KOPT-K1 (cell line): ENCODE measurements at regions not wholly inside any gene's neighbourhood (a gene's known extent, or its start where the extent isn't known, plus 50 kb on each side); places are given as distances from the start of the nearest gene placed in this dataset.
"Not testable (repeated sequence)": the region's sequence is repeated elsewhere in the genome, so short reads cannot be mapped to it uniquely, and the experiment has no call there.

Experiments used
- H3K27ac ChIP-seq: fragments of 200-600 bp; sonication (generic); 2 replicates; pipeline ENCODE4 v1.5.1; 2016; ENCODE audit warnings: antibody characterized with exemption, mild to moderate bottlenecking, low read depth, low read length; ENCODE audit not compliant: poor library complexity, severe bottlenecking
- H3K36me3 ChIP-seq: fragments of 200-600 bp; sonication (generic); 2 replicates; pipeline ENCODE4 v1.5.1; 2017; ENCODE audit warnings: antibody characterized with exemption, mild to moderate bottlenecking, low read length, moderate library complexity; ENCODE audit not compliant: insufficient read depth
- H3K9me3 ChIP-seq: fragments of 200-600 bp; sonication (generic); 2 replicates; pipeline ENCODE4 v1.5.1; 2017; ENCODE audit warnings: antibody characterized with exemption, low read length, mild to moderate bottlenecking; ENCODE audit not compliant: insufficient read depth, poor library complexity, severe bottlenecking

DNA sequence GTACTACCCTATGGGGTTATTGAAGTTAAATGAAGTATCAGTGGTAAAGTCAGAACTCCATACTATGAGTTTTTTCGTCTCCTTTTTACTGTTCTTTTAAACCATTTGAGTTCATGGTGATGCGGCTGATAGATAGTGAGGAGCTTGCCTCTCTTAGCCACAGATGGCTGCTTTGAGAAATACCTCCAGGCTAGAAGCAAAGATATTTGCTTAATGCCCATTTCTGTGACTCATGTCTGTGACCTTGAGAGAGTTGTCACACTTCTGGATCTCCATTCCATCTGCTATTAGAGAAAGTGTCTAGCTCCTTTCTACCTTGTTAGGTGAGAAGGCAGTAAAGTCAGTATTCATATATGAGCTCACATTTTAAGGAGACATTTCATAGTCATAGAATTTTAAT lies 89.5 kb upstream of the PLXNA2 start:
- no peaks in the 10 kb centered on the region for H3K9me3 ChIP-seq
- H3K36me3 ChIP-seq = no peaks in the 10 kb centered on the region
- H3K27ac ChIP-seq = no peak overlapping the region

DNA sequence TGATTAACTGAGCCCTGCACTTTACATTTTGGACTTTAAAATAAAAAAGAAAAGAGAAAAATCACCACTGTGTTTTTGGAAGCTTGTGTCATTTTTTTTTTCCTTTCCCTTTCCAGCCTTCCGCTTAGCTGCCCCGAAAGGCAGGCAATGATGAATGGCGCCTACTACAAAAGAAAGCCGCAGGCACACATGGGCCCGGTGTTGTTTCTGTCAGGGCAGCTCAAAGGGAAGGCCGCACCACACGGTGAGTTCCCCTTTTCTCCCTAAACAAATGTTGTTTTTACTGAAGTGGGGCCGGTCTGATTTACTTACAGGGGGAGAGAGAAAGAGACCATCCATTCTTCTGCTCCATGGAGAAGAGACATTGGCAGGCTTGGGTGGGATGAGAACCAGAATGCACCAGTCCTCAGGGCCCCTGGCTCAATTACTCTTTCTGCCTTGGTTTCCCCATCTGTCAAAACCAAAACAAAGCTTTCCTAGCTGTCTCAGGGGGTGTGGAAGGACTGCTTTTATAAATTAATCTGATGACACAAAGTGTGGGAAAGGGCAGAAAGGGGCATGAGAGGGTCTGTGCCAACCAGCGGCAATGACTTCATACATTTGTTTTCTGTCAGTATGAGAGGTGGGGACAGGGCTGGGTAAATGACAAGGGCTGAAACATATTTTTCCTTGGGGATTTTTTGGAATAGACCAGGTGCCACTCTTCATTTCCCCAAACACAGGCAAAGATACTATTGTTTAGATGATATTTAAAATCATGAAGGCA lies 91.4 kb upstream of the PLXNA2 start:
- H3K9me3 ChIP-seq = no peaks in the 10 kb centered on the region
- H3K27ac ChIP-seq = no peak overlapping the region
- H3K36me3 ChIP-seq = no peaks in the 10 kb centered on the region

DNA sequence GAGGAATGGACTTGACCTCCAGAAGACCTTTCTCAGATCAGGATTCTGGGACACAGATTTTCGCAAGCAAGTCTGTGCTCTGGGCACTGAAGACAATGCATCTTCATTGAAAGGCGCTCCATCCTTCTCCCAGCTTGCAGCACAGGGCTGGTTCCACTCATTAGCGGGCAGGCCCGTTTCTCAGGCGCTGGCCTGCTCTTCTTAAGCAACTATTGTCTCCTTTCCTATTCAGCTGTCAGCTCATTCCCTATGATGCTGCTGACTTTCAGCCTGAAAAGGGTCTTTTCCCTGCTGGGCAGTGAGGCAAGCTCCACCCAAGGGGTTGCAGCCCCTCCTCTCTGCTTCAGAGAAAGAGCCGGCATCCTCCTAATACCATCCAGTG lies 91.9 kb upstream of the PLXNA2 start:
- Histone ChIP-seq H3K36me3 (no peaks in the 10 kb centered on the region), H3K9me3 (no peaks in the 10 kb centered on the region), H3K27ac (no peak overlapping the region)

DNA sequence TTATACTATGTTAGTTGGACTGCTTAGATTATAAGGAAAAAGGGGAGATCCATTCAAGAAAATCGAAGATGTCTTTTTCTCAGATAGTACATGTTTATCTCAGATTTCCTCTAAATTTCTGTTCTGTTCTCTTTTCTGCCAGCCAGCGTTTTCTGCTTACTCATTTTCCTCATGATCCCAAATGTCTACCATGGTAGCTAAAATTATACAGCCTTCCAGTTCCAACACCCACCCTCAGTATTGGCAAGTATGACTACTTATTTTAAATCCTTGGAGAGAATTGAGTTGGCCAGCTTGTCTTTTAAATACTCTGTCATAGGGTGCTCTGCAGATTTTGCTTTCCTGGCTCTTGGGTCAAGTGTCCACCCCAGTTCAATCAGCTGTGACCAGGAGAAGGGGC lies 95.7 kb upstream of the PLXNA2 start:
- H3K36me3 ChIP-seq = no peaks in the 10 kb centered on the region
- H3K27ac ChIP-seq = no peak overlapping the region
- H3K9me3 ChIP-seq = no peaks in the 10 kb centered on the region

DNA sequence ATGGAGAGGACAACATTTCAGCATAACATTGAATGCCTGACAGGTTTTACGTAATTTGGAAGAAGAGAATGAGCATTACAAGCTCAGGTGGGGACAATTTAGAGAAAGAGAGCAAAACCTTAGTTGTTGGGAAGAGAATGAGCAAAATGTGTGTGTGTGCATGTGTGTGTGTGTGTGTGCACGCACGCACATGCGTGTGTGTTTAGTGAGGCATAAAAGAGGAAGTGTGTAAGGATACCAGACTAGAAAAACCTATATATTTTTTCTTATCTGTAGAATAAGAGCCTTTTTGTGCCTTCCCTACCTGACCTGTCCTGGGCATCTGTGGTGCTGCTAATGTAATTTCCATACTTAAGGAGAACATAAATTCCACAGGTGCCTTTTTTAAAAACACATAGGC lies 99.0 kb upstream of the PLXNA2 start:
- no peaks in the 10 kb centered on the region for H3K36me3 ChIP-seq
- H3K9me3 ChIP-seq = no peaks in the 10 kb centered on the region
- H3K27ac ChIP-seq = no peak overlapping the region

DNA sequence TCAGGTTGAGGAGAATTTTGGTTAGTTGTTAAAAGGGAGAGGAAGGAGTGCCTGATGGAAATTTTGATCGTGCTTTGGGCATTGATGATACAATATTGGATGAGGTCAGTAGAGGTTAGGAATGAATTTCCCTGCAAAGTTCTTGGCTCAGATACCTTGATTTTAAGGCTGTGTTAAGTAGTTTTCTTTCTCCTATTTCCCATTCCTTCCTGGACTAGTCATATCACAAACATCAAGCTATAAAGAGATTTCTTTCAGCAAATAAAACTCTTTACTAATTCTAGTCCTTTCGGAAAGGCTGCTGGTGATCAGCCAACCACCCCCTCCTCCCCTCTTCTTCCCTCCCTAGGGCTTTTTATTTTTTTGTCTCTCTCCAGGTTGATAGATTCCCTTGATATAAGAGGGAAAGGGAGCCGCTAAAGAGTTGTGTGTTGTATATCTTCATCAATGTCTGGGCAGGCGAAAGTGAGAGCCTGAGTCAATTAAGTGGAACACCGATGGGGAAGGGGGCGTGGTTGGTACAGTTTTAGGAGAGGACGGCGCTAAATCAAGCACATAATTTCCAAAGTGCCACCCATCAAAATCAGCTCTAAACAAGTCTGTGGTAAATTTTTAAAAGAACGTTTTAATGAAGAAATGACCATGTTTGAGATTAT lies 100.1 kb upstream of the PLXNA2 start:
- Histone ChIP-seq H3K27ac (no peak overlapping the region), H3K36me3 (no peaks in the 10 kb centered on the region), H3K9me3 (no peaks in the 10 kb centered on the region)

DNA sequence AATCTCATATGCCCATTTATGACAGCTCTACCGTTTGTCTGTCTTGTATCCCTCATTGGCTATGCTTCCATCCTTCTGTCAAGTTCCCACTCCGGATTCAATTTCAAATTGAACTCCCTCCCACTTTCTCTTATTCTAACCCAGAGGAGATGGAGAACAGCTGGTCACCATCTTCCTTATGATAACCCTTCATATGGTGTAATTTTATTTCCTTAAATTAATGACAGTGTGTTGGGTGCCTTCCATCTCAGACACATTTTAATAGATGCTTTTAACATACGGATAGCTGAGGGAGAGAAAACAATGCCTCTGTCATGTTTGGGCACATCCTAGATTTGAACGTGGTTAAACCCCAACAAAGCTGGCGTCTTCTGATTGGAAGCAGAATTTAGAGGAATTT lies 103.0 kb upstream of the PLXNA2 start:
- H3K9me3 ChIP-seq = no peaks in the 10 kb centered on the region
- H3K27ac ChIP-seq = no peak overlapping the region
- no peaks in the 10 kb centered on the region for H3K36me3 ChIP-seq

DNA sequence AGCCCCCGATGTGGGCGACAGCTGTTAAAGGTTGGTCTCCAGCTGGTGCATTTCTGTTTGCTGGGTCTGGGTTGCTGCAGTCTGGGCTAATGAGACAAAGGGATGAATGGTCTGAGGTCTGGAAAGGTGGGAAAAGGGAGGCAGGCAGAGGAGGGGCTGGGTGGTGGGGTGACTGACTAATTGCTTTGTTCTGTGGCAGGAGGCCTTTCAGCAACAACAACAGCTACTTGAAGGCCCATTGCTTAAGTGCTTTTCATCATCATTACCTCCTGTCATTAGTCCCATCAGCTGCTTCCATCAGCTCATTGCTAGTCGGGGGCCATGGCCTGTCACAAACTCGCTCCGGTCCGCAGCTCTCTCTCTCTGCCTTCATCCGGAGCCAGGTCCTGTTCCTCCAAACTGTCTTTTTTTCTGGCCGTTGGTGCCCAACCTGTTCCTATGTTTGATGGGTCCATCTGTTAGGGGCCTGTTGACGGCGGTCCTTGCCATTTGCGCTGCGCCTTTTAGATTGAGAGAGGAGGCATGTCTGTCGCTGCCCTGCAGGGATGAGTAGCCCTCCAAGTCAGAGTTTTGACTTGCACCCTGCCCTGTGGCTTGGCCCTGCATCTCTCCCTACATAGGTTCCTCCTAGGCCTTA lies 105.6 kb upstream of the PLXNA2 start:
- H3K36me3 ChIP-seq = no peaks in the 10 kb centered on the region
- H3K9me3 ChIP-seq = no peaks in the 10 kb centered on the region
- H3K27ac ChIP-seq = no peak overlapping the region

DNA sequence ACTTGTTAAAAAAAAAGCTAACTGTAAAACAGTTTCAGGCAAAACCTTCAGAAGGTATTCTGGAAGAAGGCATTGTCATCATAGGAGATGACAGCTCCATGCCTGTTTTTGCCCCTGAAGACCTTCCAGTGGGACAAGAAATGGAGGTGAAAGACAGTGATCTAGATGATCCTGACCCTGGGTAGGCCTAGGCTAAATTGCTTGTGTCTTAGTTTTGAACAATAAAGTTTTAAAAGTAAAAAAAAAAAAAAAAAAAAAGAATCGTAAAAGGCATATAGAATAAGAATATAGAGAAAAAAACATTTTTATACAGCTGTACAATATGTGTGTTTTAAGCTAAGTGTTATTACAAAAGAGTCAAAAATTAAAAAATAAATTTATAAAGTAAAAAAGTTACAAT lies 106.6 kb upstream of the PLXNA2 start:
- H3K36me3 ChIP-seq = no peaks in the 10 kb centered on the region

DNA sequence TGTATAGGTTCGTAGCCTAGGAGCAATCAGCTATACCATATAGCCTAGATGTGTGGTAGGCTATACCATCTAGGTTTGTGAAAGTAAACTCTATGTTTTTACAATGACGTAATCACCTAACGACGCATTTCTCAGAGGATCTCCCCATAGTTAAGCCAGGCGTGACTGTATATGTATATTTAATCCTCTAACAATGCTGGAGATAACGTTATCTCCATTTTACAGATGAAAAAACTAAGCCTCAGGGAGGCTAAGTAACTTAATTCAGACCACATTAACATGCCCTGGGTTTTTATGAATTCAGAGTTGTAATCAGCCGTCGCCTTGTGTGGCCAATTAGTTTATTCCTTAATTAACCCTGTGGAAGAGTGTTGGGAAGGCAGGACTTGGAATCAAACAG lies 107.7 kb upstream of the PLXNA2 start:
- Histone ChIP-seq H3K27ac (no peak overlapping the region), H3K9me3 (no peaks in the 10 kb centered on the region), H3K36me3 (no peaks in the 10 kb centered on the region)

More for the DNA sequence above, 106.6 kb upstream of the PLXNA2 start:
- Histone ChIP-seq H3K9me3 (no peaks in the 10 kb centered on the region), H3K27ac (no peak overlapping the region)

DNA sequence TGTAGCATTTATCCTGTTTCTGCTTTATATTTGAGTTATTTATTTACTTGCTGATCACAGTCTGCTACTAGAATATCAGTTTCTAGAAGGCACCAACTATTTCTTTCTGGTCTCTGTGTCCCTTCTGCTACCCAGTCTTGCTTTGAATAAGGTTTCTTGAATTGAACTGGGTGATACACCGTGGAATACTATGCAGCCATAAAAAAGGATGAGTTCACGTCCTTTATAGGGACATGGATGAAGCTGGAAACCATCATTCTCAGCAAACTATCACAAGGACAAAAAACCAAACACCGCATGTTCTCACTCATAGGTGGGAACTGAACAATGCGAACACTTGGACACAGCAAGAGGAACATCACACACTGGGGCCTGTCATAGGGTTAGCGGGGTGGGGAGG lies 109.6 kb upstream of the PLXNA2 start:
- H3K36me3 ChIP-seq, H3K9me3 ChIP-seq, H3K27ac ChIP-seq: not testable (repeated sequence)

DNA sequence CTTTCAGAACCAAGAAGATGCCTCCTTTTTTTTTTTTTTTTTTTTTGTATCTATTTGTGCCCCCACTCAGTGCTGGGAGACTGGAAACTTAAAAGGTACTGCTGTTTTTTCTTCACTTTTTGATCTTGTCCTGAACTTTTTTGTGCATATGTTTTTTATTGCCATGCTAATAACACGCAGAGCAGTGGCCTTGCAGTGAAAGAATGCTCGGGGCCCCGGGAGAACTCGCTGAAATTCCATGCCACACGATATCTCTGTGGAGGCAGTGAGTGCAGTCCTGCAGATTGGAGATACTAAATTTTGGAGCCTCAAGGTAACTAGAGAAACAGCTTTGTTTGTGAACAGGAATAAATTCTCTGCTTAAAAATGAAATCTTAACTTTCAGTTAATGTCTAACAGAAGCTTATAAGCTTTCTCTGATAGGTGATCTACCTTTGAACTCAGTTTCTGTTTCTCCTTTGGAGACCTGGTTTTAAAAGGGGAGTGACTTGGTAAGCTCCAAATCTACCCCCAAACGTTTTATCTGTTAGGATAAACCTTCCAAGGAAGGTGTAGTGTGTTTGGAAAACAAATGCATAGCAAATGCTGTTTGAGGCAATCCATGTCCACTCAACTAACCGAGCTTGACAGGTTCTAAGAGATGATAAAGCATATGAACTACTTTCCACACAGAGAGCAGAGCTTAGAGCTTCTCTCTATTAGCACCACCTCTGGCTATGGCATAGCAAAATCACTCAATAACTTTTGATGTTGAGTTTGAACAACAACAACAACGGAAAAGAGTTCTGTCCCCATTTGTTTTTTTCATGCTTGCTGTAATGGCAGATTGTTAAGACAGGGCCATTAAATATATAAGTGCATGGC lies 113.7 kb upstream of the PLXNA2 start:
- Histone ChIP-seq H3K9me3 (no peaks in the 10 kb centered on the region), H3K36me3 (no peaks in the 10 kb centered on the region), H3K27ac (no peak overlapping the region)

DNA sequence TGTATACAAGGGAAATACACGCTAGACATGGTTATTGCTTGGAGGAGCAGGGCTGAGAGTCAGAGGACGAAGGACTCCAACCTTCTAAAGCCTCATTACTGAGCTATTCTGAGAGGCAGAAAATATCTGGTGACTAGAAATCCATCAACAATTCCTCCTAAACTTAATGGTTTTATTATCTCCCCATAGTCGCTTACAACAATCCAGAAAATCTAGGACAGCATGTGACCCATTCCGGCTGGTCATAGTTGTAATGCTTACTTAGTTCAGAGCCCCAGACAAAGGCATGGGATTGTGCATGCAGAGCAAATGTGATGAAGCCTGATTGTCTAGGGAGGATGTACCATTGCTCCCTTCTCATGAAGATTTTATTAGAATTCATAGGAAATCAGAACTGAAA lies 114.5 kb upstream of the PLXNA2 start:
- no peak overlapping the region for H3K27ac ChIP-seq
- no peaks in the 10 kb centered on the region for H3K36me3 ChIP-seq
- no peaks in the 10 kb centered on the region for H3K9me3 ChIP-seq

DNA sequence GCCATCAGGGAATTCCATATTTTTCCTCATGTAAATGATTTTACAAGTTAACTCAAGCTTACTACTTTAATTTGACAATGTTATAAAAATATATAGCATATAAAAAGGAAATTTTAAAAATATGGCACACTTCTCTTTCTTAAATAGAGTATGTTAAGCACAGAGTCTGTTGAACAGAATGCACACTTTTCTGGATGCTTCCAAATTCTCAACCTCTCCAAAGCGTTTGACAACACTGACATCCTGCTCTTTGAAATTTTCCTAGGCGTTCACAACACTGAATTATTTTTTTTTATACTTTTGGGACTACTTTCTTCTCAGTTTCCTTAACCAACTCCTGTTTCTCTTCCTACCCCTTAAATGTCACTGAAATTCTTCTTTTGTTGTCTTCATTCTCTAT lies 117.8 kb upstream of the PLXNA2 start:
- Histone ChIP-seq H3K27ac (no peak overlapping the region), H3K36me3 (no peaks in the 10 kb centered on the region), H3K9me3 (no peaks in the 10 kb centered on the region)

DNA sequence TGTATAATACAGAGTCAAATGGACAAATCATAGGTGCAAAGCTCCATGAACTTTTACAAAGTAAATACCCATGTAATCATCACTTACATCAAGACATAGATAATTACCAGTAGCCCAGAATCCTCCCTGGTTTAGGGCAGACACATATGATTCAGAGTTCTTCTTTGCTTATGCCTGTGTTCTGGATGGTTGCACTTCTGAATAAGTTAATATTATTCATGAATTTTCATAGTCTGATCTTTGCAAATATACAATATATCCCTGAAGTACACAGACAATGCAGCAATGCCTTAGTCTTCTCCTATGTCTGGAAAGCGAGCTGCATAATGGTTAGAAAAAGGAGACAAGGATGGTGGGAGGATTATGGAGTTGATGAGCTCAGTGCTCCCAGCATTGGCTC lies 122.4 kb upstream of the PLXNA2 start:
- H3K27ac ChIP-seq = no peak overlapping the region
- no peaks in the 10 kb centered on the region for H3K36me3 ChIP-seq
- H3K9me3 ChIP-seq = no peaks in the 10 kb centered on the region
